Right cardiac atrium (tissue), 5 donors: ENCODE measurements at regions not wholly inside any gene's neighbourhood (a gene's known extent, or its start where the extent isn't known, plus 50 kb on each side); places are given as distances from the start of the nearest gene placed in this dataset.

Experiments used
- ATAC-seq, 2 donors: fragments of 200-7000 bp; cut with Tn5 transposase; one replicate each; pipeline versions ENCODE4 v1.8.0 to v1.9.1; 2020; ENCODE audit warnings: moderate library complexity in 2 of 2, mild to moderate bottlenecking in 1 of 2
- DNase-seq, 3 donors: peaks; one replicate each; pipeline ENCODE4 v3.0.0-alpha.2; 2020
- H3K27ac ChIP-seq: one replicate; pipeline ENCODE4 v1.5.1; 2013; ENCODE audit warnings: mild to moderate bottlenecking, low read length, control low read depth, moderate library complexity
- H3K27me3 ChIP-seq: one replicate; pipeline ENCODE4 v1.6.1; 2013; ENCODE audit not compliant: control insufficient read depth, insufficient read depth
- H3K4me1 ChIP-seq: one replicate; pipeline ENCODE4 v1.6.1; 2013; ENCODE audit warnings: low read length; ENCODE audit not compliant: control insufficient read depth, insufficient read depth
- H3K4me3 ChIP-seq: one replicate; pipeline ENCODE4 v1.5.1; 2013; ENCODE audit warnings: low read length, control low read depth
- H3K9me3 ChIP-seq: one replicate; pipeline ENCODE4 v1.6.1; 2013; ENCODE audit warnings: low read length; ENCODE audit not compliant: control insufficient read depth
- WGBS: extraction: QIAGEN DNeasy Blood & Tissue Kit; methylation state at CpG from one replicate; pipeline ENCODE4 v1.1.7; 2013; 5-methylcytosine and 5-hydroxymethylcytosine counted together
- intact Hi-C, 4 donors: fragments of 100-400 bp; cut with DNase I; formaldehyde crosslinking; loops; one replicate each; pipeline versions ENCODE4 v1.11.0 to v1.14.0; 2022 to 2023
- donor health status: healthy with polysubstance abuse.
- donor health status: DM: no; HTN: yes; CAD: no.
- donor health status: DM: no; HTN: no; CAD: no.
- donor health status: DM: no; HTN: yes; CAD: no; lungs with severe emphysema.
- donor health status: DM: yes; HTN: yes; CAD: no.

- intact Hi-C loops: no loop called here
- no peak for DNase-seq
- WGBS: 67% methylated on average over 7 of the region's 7 CpGs
- H3K9me3 ChIP-seq: no peaks in the 10 kb centered on the region
- no peak overlapping the region for H3K4me3 ChIP-seq
- H3K4me1 ChIP-seq: no peaks in the 10 kb centered on the region
- no peak overlapping the region for H3K27ac ChIP-seq
- no peak for ATAC-seq
- H3K27me3 ChIP-seq: no peaks in the 10 kb centered on the region
Observed at GRCh38 chr21:21806711-21807597, 808.7 kb downstream of the NCAM2 start.

DNA sequence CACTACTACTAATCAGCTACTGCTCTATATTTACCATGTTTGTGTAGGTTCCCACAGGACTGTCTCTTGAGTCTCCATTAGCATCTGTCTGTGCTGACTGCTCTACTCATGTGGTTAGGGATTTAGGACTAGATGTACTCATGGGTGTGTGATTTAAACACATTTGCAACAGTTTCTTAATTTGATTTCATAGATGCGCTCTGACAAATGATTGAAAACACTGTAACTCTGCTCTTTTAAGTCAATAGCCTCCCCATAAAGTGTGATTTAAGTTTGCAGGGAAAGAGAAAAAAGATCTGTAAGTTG is 809.3 kb downstream of the NCAM2 start:
- Histone ChIP-seq H3K9me3 (no peaks in the 10 kb centered on the region), H3K27me3 (no peaks in the 10 kb centered on the region), H3K4me3 (no peak overlapping the region), H3K27ac (no peak overlapping the region), H3K4me1 (no peaks in the 10 kb centered on the region)
- WGBS: 75% methylated on average over 1 of the region's 1 CpG
- DNase-seq (no peak), ATAC-seq (no peak)
- intact Hi-C loops: no loop called here

DNA sequence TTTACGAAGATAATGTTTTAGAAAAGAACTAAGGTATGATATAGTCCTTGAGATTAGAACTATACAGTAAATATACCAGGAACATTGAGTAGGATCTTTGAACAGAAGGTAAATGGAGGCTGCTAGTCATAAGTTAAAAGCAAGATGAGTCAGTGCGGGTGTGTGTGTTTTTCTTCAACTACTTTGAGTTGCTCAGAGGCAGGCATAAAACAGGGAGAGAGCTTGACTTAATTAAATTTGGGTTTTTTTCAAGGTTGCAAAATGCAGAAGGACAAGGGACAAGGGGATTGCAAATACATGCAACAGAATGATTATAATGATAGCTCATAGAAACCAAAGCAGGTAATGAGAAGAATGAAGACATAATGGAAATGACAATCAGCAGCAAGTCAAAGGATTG is 815.1 kb downstream of the NCAM2 start:
- DNase-seq (no peak), ATAC-seq (no peak)
- H3K27ac ChIP-seq: no peak overlapping the region
- intact Hi-C loops: no loop called here
- no peaks in the 10 kb centered on the region for H3K27me3 ChIP-seq
- WGBS: 88% methylated on average over 2 of the region's 2 CpGs
- H3K4me3 ChIP-seq: no peak overlapping the region
- H3K9me3 ChIP-seq: no peaks in the 10 kb centered on the region
- H3K4me1 ChIP-seq: no peaks in the 10 kb centered on the region

DNA sequence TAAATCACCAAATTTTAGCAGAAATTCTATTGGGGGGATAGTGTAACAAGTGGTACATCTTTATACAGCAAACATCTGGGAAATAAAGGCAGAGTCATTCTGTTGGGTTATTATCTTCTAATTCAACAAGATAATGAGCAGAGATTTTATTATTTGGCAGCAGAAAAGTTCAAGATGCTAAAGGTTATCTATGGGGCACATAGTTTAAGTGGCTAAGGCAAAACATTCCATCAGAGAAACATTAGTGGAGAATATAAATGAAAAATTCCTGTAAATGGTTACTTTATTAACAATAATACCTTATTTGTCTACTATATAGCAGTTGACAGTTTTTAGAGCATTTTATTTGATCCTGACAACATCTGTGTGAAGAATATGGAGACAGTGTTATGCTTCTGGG is 815.7 kb downstream of the NCAM2 start:
- intact Hi-C loops: no loop called here
- Histone ChIP-seq H3K9me3 (no peaks in the 10 kb centered on the region), H3K4me1 (no peaks in the 10 kb centered on the region), H3K4me3 (no peak overlapping the region), H3K27ac (no peak overlapping the region), H3K27me3 (no peaks in the 10 kb centered on the region)
- DNase-seq (no peak), ATAC-seq (no peak)

DNA sequence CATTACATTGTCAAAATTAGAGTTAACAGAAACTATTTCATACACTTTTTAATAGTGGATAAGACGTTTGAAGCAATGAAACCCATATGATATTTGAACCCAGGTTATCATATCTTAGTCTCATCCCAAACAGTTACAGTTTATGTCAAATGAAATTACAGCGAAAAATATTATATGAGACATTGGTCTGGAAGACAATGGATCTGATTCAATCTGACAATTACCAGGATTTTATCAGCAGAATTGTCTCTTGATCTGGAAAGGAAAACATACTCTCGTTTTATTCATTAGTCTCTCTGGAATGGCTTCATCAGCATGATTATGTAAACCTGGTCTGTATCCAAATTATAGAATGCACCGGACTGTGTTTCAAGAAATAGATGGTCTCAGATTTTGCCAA is 818.6 kb downstream of the NCAM2 start:
- Histone ChIP-seq H3K4me3 (no peak overlapping the region), H3K9me3 (no peaks in the 10 kb centered on the region), H3K27ac (no peak overlapping the region), H3K27me3 (no peaks in the 10 kb centered on the region), H3K4me1 (no peaks in the 10 kb centered on the region)
- WGBS: 46% methylated on average over 4 of the region's 4 CpGs
- DNase-seq: no peak
- ATAC-seq: no peak
- intact Hi-C loops: no loop called here

DNA sequence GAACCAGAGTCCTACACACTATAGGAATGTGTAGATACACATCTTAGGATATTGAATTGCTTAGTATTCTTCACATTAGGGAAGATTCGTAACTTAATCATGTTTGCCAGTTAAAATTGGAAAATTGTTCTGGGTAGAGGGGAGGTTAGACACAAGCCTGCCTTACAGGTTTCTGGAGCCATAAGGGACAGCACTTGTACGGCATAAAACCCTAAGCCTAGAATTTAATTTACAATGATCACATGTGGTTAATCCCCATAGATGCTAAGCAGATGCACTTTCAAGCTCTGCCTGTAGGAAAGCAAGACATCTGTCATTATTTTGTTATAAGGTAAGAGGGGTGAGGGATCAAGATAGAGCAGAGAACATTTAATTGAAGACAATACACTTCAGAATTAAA is 820.7 kb downstream of the NCAM2 start:
- 82% methylated on average over 2 of the region's 2 CpGs for WGBS

DNA sequence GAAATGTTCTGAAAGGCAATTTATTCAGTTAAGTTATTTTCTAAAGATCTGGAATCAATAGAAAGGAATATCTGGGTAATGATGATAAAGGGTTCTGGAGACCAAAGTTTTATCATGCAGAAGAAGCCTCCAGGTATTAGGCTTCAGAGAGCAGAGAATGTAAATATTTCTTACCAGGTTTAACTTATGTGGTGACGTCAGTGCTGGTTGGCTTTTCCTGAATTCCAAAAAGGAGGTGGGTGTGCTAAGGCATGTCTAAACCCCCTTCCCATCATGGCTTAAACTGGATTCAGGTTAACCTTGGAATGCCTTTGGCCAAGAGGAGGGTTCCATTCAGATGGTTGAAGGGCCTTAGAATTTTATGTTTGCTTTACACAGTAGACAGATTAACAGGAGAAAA is 829.9 kb downstream of the NCAM2 start:
- DNase-seq (no peak), ATAC-seq (no peak)
- Histone ChIP-seq H3K27ac (no peak overlapping the region), H3K4me3 (no peak overlapping the region), H3K4me1 (no peaks in the 10 kb centered on the region), H3K27me3 (no peaks in the 10 kb centered on the region), H3K9me3 (no peaks in the 10 kb centered on the region)
- 80% methylated on average over 1 of the region's 1 CpG for WGBS
- intact Hi-C loops: no loop called here

More for the DNA sequence above, 820.7 kb downstream of the NCAM2 start:
- no peak overlapping the region for H3K4me3 ChIP-seq
- no peaks in the 10 kb centered on the region for H3K27me3 ChIP-seq
- no peaks in the 10 kb centered on the region for H3K4me1 ChIP-seq
- no peaks in the 10 kb centered on the region for H3K9me3 ChIP-seq
- DNase-seq (no peak), ATAC-seq (no peak)
- intact Hi-C loops: no loop called here
- no peak overlapping the region for H3K27ac ChIP-seq

DNA sequence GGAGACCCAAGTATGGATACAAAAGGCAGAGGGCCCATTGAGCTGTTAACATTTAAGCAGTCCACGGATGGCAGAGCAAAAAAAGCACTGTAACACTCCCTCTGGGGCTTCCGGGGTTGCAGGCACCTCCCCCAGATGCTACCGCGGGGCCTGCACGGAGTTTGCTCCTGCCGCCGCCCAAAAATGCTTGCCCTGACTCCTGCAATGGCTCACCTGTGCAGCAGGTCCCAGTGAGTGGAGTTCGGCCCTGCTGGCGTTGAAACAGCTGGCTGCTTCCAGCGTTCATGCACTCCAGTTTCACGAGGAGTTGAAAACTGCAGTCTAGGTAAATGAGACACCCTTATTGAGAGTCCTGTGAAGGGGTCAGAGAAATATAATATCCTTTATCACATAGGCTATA is 832.8 kb downstream of the NCAM2 start:
- no peaks in the 10 kb centered on the region for H3K9me3 ChIP-seq
- no peak overlapping the region for H3K4me3 ChIP-seq
- WGBS: 89% methylated on average over 11 of the region's 11 CpGs

DNA sequence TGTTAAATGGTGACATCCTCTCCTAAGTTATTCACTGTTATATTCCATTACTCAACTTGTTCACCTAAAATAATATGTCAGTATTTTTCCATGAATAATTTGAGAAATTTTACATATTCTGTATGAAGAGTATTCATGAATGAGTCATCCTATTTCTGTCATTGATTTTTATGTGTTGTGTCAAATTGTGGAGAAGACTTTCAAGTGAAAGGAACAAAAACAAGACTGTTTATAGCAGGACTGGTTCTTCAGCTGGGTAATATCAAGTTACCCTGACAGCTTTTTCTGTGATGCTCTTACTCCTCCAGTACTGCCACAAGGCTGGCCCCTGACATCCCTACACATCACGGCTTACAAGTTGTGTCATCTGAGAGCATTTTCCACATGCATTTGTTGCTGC is 847.7 kb downstream of the NCAM2 start:
- DNase-seq: no peak
- Histone ChIP-seq H3K4me3 (no peak overlapping the region), H3K27ac (no peak overlapping the region), H3K27me3 (no peaks in the 10 kb centered on the region), H3K9me3 (no peaks in the 10 kb centered on the region), H3K4me1 (no peaks in the 10 kb centered on the region)
- intact Hi-C loops: no loop called here
- WGBS: 64% methylated on average over 1 of the region's 1 CpG
- no peak for ATAC-seq

More for the DNA sequence above, 832.8 kb downstream of the NCAM2 start:
- Histone ChIP-seq H3K27ac (no peak overlapping the region), H3K4me1 (no peaks in the 10 kb centered on the region), H3K27me3 (no peaks in the 10 kb centered on the region)
- DNase-seq: peak in 1 of 3 donors; percentile 22
- intact Hi-C loops: no loop called here
- no peak for ATAC-seq

DNA sequence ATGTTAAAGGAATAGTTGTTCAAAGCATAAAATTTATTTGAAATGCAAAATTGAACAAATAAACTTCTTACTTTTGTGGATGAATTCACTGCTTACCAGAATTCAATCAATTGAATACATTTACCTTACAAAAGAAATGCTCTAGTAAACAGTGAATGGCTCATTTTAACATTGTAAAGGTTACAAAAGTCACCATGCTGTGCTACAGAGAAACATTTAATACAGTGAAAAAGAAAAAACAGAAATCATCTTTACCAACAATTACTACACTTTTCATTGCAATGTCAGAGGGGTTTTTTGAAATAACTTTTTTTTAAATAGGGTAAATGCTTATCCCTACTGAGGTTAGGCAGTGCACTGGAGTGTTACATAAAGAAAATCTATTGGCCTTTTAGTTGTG is 853.0 kb downstream of the NCAM2 start:
- Histone ChIP-seq H3K27me3 (no peaks in the 10 kb centered on the region), H3K9me3 (no peaks in the 10 kb centered on the region), H3K4me1 (no peaks in the 10 kb centered on the region), H3K4me3 (no peak overlapping the region), H3K27ac (no peak overlapping the region)
- DNase-seq: no peak
- intact Hi-C loops: no loop called here
- ATAC-seq: no peak

GRCh38 chr21:21851657-21852056 is 853.4 kb downstream of the NCAM2 start:
- Histone ChIP-seq H3K4me3 (no peak overlapping the region), H3K27ac (no peak overlapping the region), H3K4me1 (no peaks in the 10 kb centered on the region), H3K27me3 (no peaks in the 10 kb centered on the region), H3K9me3 (no peaks in the 10 kb centered on the region)
- ATAC-seq: no peak
- no peak for DNase-seq
- intact Hi-C loops: no loop called here
- WGBS: 64% methylated on average over 3 of the region's 3 CpGs
